ENCODE measurements at regions not wholly inside any gene's neighbourhood (a gene's known extent, or its start where the extent isn't known, plus 50 kb on each side); places are given as distances from the start of the nearest gene placed in this dataset.

DNA sequence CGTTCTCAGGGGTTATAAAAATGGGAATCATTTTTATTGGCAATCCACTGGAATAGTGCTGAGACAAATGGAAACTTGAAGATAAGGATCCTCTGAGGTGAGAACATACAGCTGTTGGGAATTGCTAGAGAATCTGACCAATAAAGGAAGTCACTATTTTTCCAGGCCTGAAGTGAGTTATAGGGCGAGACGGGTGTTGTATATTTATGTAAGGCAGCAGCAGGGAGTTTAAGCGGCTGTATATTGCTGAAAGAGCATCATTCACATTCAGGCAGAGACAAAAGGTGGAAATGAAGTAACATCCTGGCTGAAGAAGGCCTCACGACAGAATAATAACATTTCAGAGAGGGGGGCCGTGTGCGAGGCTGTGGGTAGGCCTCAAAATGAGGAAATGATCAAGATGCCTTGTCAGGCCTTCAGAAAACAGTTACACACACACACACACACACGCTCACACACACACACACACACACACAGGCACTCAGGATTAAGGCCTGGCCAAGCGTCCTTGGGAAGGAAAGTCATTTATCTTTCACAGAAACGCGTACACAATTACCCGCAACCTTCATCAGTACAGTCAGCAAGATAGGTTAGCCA lies 964.9 kb upstream of the NR2F2 start:
- H3K4me3 ChIP-seq (ENCODE audit: low read depth, low read length): no peak overlapping the region
- TF ChIP-seq, protein P1, sequence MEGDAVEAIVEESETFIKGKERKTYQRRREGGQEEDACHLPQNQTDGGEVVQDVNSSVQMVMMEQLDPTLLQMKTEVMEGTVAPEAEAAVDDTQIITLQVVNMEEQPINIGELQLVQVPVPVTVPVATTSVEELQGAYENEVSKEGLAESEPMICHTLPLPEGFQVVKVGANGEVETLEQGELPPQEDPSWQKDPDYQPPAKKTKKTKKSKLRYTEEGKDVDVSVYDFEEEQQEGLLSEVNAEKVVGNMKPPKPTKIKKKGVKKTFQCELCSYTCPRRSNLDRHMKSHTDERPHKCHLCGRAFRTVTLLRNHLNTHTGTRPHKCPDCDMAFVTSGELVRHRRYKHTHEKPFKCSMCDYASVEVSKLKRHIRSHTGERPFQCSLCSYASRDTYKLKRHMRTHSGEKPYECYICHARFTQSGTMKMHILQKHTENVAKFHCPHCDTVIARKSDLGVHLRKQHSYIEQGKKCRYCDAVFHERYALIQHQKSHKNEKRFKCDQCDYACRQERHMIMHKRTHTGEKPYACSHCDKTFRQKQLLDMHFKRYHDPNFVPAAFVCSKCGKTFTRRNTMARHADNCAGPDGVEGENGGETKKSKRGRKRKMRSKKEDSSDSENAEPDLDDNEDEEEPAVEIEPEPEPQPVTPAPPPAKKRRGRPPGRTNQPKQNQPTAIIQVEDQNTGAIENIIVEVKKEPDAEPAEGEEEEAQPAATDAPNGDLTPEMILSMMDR (IDR thresholded peaks at IDR 0.05; ENCODE audit: low read depth, low read length): no peak

DNA sequence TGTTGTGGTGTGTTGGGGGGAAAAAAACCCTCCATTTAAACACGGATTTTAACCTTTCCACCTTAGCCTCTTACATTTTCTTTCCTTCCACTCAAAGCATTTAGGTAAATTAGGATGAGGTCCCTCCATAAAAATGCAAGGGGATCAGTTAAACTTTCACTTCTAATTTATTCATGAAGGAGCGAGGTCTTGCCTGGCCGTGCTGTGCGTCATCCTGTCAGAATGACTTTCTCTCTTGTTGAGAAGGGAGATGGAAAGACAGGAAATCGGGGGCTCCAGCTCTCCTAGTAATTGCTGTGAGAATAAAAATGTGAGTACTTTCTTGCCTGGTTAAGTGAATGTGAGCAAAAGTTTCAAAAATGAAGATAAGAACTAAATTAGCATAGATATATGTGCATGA lies 962.3 kb upstream of the NR2F2 start:
- TF ChIP-seq, protein P1 (IDR thresholded peaks at IDR 0.05; ENCODE audit: low read depth, low read length): no peak

DNA sequence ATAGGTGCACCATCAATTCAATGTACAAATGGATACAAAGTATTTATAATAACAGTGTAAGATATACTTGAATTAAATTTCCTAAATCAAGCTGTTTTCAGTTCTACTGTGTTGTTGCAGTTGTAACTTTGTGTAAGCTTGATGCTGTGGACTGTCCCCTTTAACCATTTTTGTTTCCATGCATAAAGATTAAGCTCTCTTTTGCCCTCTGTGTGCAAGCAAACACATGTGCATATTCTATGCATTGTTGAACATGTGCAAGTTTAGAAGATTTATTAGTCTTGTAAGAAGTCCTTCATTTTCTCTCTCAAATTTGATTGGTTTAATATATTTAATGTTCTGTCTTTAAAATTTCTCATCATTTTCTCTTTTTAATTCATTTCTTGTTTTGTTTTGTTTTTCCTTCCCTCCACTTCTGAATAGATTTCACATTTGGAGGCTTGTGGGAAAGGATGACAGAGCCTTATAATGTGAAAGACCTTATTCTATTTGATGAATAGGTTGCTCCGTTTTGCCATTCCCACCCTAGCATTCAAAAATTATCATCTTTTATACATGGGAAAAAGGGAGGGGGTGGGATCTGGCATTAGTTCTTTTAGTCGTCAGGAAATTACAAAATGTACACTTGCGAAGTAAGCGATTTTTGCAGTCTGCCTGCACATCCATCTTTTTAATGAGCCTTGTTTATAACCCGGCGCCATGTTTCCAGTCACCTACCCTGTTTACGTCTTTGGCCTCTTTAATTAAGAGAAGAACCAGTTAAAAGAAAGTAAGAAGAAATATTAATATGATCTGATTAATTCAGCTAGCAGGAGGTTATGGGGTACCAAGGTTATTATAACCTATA lies 961.5 kb upstream of the NR2F2 start:
- TF ChIP-seq, protein P1 (IDR thresholded peaks at IDR 0.05; ENCODE audit: low read depth, low read length): no peak
- no peak overlapping the region for H3K4me3 ChIP-seq (ENCODE audit: low read depth, low read length)

More for the DNA sequence above, 962.3 kb upstream of the NR2F2 start:
- H3K4me3 ChIP-seq (ENCODE audit: low read depth, low read length): no peak overlapping the region

DNA sequence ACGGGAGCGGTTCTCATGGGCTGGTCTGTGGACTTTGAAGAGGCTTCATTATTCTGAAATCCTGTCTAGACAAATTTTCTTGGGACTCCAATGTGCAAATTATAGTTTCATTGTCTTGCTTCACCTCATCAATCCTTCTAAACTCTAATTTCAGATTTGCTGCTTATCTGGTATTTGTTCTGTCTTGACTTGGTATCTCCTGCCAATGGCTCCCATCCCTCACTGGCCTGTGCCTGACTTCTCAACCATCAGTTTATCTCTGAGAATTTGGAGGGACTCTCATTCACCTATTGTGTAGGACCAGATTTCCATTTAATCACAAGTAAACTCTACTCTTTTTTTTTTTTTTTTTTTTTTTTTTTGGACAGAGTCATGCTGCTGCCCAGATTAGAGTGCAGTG lies 960.2 kb upstream of the NR2F2 start:
- H3K4me3 ChIP-seq (ENCODE audit: low read depth, low read length): no peak overlapping the region

DNA sequence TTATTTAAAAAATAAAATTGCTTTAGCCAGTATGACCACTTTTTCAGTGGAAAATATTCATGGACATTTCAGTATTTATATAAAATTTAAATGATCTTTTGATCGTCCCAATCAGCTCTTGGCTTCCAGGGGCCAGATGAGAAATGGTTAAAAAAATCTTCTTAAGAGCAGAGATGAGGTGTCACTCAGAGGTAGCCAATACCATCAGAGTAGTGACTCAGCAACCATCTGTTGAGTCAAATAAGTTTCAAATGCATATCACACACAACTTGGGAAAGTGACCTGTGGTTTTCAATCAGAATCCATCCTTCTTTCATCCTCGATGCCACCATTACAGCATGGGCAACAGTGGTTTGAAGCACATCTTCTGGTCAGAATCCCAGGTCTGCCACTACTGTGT lies 958.8 kb upstream of the NR2F2 start:
- H3K4me3 ChIP-seq (ENCODE audit: low read depth, low read length): no peak overlapping the region
- TF ChIP-seq, protein P1 (IDR thresholded peaks at IDR 0.05; ENCODE audit: low read depth, low read length): no peak

More for the DNA sequence above, 960.2 kb upstream of the NR2F2 start:
- TF ChIP-seq, protein P1 (IDR thresholded peaks at IDR 0.05; ENCODE audit: low read depth, low read length): no peak

DNA sequence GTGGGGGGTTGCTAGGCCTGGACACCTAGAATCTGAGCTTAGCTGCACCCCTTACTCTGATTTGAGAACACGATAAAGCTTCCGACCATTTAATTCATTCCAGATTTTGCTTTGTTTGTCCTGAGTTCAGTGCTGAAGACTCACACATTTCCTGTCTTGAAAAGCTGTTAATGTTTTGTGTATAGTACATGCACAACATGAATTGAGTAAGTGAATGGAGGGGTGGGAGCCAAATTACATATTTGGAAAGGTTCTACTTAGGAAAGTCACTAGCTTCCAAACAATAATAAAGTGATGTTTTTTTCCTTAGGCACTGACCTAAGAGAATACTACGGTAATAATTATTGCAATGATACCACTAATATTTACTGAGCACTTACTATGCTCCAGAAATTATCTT lies 955.2 kb upstream of the NR2F2 start:
- TF ChIP-seq, protein P1 (IDR thresholded peaks at IDR 0.05; ENCODE audit: low read depth, low read length): no peak
- no peak overlapping the region for H3K4me3 ChIP-seq (ENCODE audit: low read depth, low read length)

DNA sequence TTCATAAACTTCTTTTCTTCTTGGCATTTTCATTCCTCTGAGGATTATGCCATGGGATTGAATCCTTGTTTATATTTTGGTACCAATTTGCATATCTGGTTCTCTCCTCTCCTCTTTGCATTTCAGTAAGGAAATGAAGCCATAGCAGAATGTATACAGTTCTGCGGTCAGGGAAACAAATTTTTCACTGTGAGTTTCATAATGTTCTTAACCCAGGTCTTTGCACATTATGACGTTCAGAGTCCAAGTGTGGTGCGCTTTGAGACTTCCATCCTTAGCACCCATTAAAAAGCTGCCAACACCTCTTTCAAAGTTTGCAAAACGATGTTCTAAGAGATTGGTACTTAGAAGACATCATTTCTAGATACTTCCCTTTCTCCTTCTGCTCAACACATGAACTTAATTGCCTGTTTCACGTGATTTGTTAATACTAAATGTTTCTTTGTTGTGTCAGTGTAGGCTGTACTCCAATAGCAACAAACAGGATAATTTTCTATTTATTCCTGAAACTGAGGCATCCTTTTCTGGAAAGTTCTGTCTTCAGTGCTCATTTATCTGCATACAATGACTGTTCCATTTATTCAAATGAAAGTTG lies 953.1 kb upstream of the NR2F2 start:
- TF ChIP-seq, protein P1 (IDR thresholded peaks at IDR 0.05; ENCODE audit: low read depth, low read length): no peak
- no peak overlapping the region for H3K4me3 ChIP-seq (ENCODE audit: low read depth, low read length)
